A673 (cell line): ENCODE measurements at regions not wholly inside any gene's neighbourhood (a gene's known extent, or its start where the extent isn't known, plus 50 kb on each side); places are given as distances from the start of the nearest gene placed in this dataset.

Experiments
- BruUV-seq: library from RNA; stranded (reverse); fragments of 400-500 nt; replicated peaks from 2 replicates; lab custom pipeline; 2021; lab: Mats Ljungman, UMichigan
- CTCF ChIA-PET: fragments of 300-600 bp; sonication (Branson Sonifier 250); formaldehyde crosslinking; loops from one replicate; lab custom pipeline; 2022; ENCODE audit warnings: antibody characterized with exemption; lab: Charles Lee
- POLR2A ChIA-PET: fragments of 300-600 bp; sonication (Branson Sonifier 250); formaldehyde crosslinking; loops from one replicate; lab custom pipeline; 2022; ENCODE audit warnings: antibody characterized with exemption; ENCODE audit not compliant: low non-redundant PET; lab: Charles Lee
- DNase-seq: peaks from one replicate; pipeline ENCODE4 v3.0.0-alpha.2; 2015; ENCODE audit warnings: low spot score
- H3K27ac ChIP-seq: fragments of 200-600 bp; sonication (generic); 2 replicates; pipeline ENCODE4 v1.5.1; 2016; ENCODE audit warnings: mixed run types, low read depth, mild to moderate bottlenecking, mixed read lengths, antibody characterized with exemption, low read length; ENCODE audit not compliant: poor library complexity, severe bottlenecking
- H3K27me3 ChIP-seq: fragments of 200-600 bp; sonication (generic); replicated peaks from 2 replicates; pipeline ENCODE4 v1.6.1; 2017; ENCODE audit warnings: mixed run types, low read depth, mild to moderate bottlenecking, mixed read lengths, antibody characterized with exemption, low read length; ENCODE audit not compliant: insufficient read depth, poor library complexity
- H3K36me3 ChIP-seq: fragments of 200-600 bp; sonication (generic); 2 replicates; pipeline ENCODE4 v1.6.1; 2016; ENCODE audit warnings: mixed run types, mild to moderate bottlenecking, mixed read lengths, antibody characterized with exemption, low read length; ENCODE audit not compliant: insufficient read depth, poor library complexity, severe bottlenecking
- H3K4me1 ChIP-seq: fragments of 200-600 bp; sonication (generic); 2 replicates; pipeline ENCODE4 v1.6.1; 2017; ENCODE audit warnings: mixed run types, mild to moderate bottlenecking, mixed read lengths, antibody characterized with exemption, low read length; ENCODE audit not compliant: insufficient read depth, poor library complexity, severe bottlenecking
- H3K4me3 ChIP-seq: fragments of 200-600 bp; sonication (generic); 2 replicates; pipeline ENCODE4 v1.5.1; 2016; ENCODE audit warnings: low read depth, mixed run types, mild to moderate bottlenecking, mixed read lengths, low read length; ENCODE audit not compliant: poor library complexity, severe bottlenecking
- H3K9me3 ChIP-seq: fragments of 200-600 bp; sonication (generic); 2 replicates; pipeline ENCODE4 v1.6.1; 2016; ENCODE audit warnings: mixed run types, low read depth, mild to moderate bottlenecking, mixed read lengths, antibody characterized with exemption, low read length; ENCODE audit not compliant: poor library complexity, severe bottlenecking
- EZH2 ChIP-seq: fragments of 200-600 bp; sonication (generic); IDR thresholded peaks from 2 replicates; pipeline ENCODE4 v1.6.1; 2017; ENCODE audit warnings: borderline replicate concordance, low read depth, mild to moderate bottlenecking, mixed read lengths, antibody characterized with exemption, low read length; ENCODE audit not compliant: poor library complexity, severe bottlenecking
- intact Hi-C: fragments of 100-400 bp; cut with micrococcal nuclease; formaldehyde crosslinking; loops from one replicate; pipeline ENCODE4 v1.10.0; 2022; ENCODE audit not compliant: unreplicated experiment
- TF ChIP-seq, protein P1 (sequence below): fragments of 300-800, 200-600 bp; sonication (generic); conservative IDR thresholded peaks from 2 replicates; pipeline ENCODE4 v1.5.1; 2017; ENCODE audit warnings: low read depth, mild to moderate bottlenecking, antibody characterized with exemption, low read length, moderate library complexity, mixed read lengths

DNA sequence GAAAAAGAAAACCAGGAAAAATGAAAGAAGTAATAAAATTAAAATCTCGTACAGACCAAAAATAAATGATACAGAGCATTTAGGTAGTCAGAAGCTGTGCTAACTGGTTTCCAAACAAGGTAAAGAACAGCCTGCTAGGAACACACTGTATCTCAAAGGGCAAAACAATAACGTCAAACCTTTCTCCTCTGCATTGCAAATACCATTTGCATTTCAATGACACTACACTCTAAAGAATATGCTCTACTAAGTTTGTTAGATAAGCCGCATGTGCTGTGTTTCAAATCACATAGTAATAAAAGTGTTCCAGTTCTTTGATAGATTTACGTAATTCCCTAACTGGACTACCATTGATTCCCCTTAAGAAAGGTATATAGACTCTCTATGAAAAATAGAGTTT, 648.8 kb downstream of the PLA2G4A start:
- Histone ChIP-seq H3K4me1 (peaks cover 3% of the 10 kb centered on the region), H3K27ac (no peak overlapping the region), H3K4me3 (no peak overlapping the region), H3K9me3 (no peaks in the 10 kb centered on the region), H3K27me3 (no peaks in the 10 kb centered on the region), H3K36me3 (no peaks in the 10 kb centered on the region)
- TF ChIP-seq, protein P1, sequence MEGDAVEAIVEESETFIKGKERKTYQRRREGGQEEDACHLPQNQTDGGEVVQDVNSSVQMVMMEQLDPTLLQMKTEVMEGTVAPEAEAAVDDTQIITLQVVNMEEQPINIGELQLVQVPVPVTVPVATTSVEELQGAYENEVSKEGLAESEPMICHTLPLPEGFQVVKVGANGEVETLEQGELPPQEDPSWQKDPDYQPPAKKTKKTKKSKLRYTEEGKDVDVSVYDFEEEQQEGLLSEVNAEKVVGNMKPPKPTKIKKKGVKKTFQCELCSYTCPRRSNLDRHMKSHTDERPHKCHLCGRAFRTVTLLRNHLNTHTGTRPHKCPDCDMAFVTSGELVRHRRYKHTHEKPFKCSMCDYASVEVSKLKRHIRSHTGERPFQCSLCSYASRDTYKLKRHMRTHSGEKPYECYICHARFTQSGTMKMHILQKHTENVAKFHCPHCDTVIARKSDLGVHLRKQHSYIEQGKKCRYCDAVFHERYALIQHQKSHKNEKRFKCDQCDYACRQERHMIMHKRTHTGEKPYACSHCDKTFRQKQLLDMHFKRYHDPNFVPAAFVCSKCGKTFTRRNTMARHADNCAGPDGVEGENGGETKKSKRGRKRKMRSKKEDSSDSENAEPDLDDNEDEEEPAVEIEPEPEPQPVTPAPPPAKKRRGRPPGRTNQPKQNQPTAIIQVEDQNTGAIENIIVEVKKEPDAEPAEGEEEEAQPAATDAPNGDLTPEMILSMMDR: no peak
- TF ChIP-seq EZH2: no peak
- no peak for DNase-seq
- ChIA-PET CTCF (no interaction called here), POLR2A (no interaction called here)
- intact Hi-C loops: no loop called here
- no TSS peak for BruUV-seq

GRCh38 chr1:187481581-187482148, 652.9 kb downstream of the PLA2G4A start:
- Histone ChIP-seq H3K4me1 (no peaks in the 10 kb centered on the region), H3K4me3 (no peak overlapping the region), H3K36me3 (no peaks in the 10 kb centered on the region), H3K27me3 (no peaks in the 10 kb centered on the region), H3K27ac (no peak overlapping the region), H3K9me3 (no peaks in the 10 kb centered on the region)
- TF ChIP-seq, protein P1: no peak
- no peak for TF ChIP-seq EZH2
- BruUV-seq: no TSS peak
- intact Hi-C loops: no loop called here
- CTCF ChIA-PET: no interaction called here
- DNase-seq: no peak
- POLR2A ChIA-PET: no interaction called here

DNA sequence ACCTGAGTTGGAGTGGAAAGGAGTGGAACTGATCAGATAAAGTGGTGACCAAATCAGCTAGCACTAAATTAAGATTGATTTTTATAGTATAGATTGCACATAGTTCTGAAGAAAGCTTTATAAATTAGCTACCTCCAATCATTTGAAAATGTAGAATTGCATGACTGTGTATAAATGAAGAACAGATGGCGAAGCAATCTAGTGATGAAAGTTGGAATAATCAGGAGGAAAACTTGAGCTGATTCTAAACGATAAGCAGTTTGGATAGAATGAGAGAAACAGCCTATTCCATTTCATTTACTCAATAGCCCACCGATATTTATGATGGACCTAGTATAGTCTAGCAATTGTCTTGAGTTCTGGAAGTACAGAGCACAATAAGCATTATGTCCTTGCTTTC, 661.5 kb downstream of the PLA2G4A start:
- POLR2A ChIA-PET: interaction anchor here (0.6 kb wide), 1 partner anchor 16 kb away, joined by 3 read pairs; no protein-coding TSS in a partner anchor

More for the DNA sequence above, 661.5 kb downstream of the PLA2G4A start:
- TF ChIP-seq, protein P1: no peak
- no peak for TF ChIP-seq EZH2
- Histone ChIP-seq H3K27me3 (no peaks in the 10 kb centered on the region), H3K27ac (no peak overlapping the region), H3K4me1 (no peaks in the 10 kb centered on the region), H3K9me3 (no peaks in the 10 kb centered on the region), H3K36me3 (no peaks in the 10 kb centered on the region), H3K4me3 (no peak overlapping the region)
- CTCF ChIA-PET: no interaction called here
- DNase-seq: no peak
- intact Hi-C loops: no loop called here
- no TSS peak for BruUV-seq
